SU-DHL-6 (cell line): ENCODE measurements at regions not wholly inside any gene's neighbourhood (a gene's known extent, or its start where the extent isn't known, plus 50 kb on each side); places are given as distances from the start of the nearest gene placed in this dataset.

ENCODE experiments used
- H2AFZ ChIP-seq: fragments of 200-600 bp; sonication (generic); 2 replicates; pipeline ENCODE4 v1.6.1; 2014; ENCODE audit warnings: low read depth, mild to moderate bottlenecking, moderate library complexity, mixed read lengths, antibody characterized with exemption, low read length; ENCODE audit not compliant: severe bottlenecking
- H3F3A ChIP-seq: fragments of 200-600 bp; shearing (Covaris generic); 2 replicates; pipeline ENCODE4 v1.6.0; 2016; ENCODE audit warnings: antibody characterized with exemption, mild to moderate bottlenecking; ENCODE audit not compliant: insufficient read depth
- H3K27ac ChIP-seq: fragments of 200-600 bp; sonication (generic); 2 replicates; pipeline ENCODE4 v1.5.1; 2016; ENCODE audit warnings: low read depth, mild to moderate bottlenecking, low read length, moderate library complexity, mixed read lengths
- H3K27me3 ChIP-seq: fragments of 200-600 bp; sonication (generic), shearing (Covaris generic); 2 replicates; pipeline ENCODE4 v1.6.0; 2014; ENCODE audit warnings: mild to moderate bottlenecking, low read length
- H3K36me3 ChIP-seq: fragments of 200-600 bp; sonication (generic); 2 replicates; pipeline ENCODE4 v1.6.1; 2014; ENCODE audit warnings: mild to moderate bottlenecking, low read length, mixed read lengths
- H3K4me2 ChIP-seq: fragments of 300-600, 200-600 bp; shearing (Covaris generic), sonication (generic); 2 replicates; pipeline ENCODE4 v1.6.0; 2014; ENCODE audit warnings: low read length, low read depth, mild to moderate bottlenecking; ENCODE audit not compliant: poor library complexity, severe bottlenecking
- H3K4me3 ChIP-seq: fragments of 200-600 bp; sonication (generic); 2 replicates; pipeline ENCODE4 v1.5.1; 2014; ENCODE audit warnings: antibody characterized with exemption, low read length, mild to moderate bottlenecking, mixed read lengths; ENCODE audit not compliant: insufficient read depth, poor library complexity, severe bottlenecking
- H3K79me2 ChIP-seq: fragments of 200-600 bp; sonication (generic); 2 replicates; pipeline ENCODE4 v1.6.1; 2014; ENCODE audit warnings: mild to moderate bottlenecking, low read length, moderate library complexity; ENCODE audit not compliant: insufficient read depth
- H3K9ac ChIP-seq: fragments of 200-600 bp; sonication (generic); 2 replicates; pipeline ENCODE4 v1.7.0; 2014; ENCODE audit warnings: mild to moderate bottlenecking, low read length
- H3K9me2 ChIP-seq: fragments of 200-600 bp; sonication (generic); replicated peaks from 2 replicates; pipeline ENCODE4 v1.6.1; 2014; ENCODE audit warnings: low read length; ENCODE audit not compliant: insufficient read depth
- H3K9me3 ChIP-seq: fragments of 200-600 bp; sonication (generic); 2 replicates; pipeline ENCODE4 v1.6.1; 2014; ENCODE audit warnings: low read length, mixed read lengths; ENCODE audit not compliant: insufficient read depth
- H4K20me1 ChIP-seq: fragments of 200-600 bp; sonication (generic); 2 replicates; pipeline ENCODE4 v1.6.1; 2014; ENCODE audit warnings: low read depth, mild to moderate bottlenecking, antibody characterized with exemption, low read length, moderate library complexity, mixed read lengths
- CTCF ChIP-seq: fragments of 200-600 bp; sonication (generic); IDR thresholded peaks from one replicate; pipeline ENCODE4 v1.5.1; 2017; ENCODE audit warnings: antibody characterized with exemption, mild to moderate bottlenecking, low read length, moderate library complexity; ENCODE audit not compliant: insufficient read depth, poor library complexity, severe bottlenecking
- EZH2phosphoT487 ChIP-seq: fragments of 200-600 bp; sonication (generic), shearing (Covaris generic); conservative IDR thresholded peaks from 2 replicates; pipeline ENCODE4 v1.6.1; 2018; ENCODE audit warnings: mild to moderate bottlenecking, antibody characterized with exemption, low read length, moderate library complexity, mixed read lengths

DNA sequence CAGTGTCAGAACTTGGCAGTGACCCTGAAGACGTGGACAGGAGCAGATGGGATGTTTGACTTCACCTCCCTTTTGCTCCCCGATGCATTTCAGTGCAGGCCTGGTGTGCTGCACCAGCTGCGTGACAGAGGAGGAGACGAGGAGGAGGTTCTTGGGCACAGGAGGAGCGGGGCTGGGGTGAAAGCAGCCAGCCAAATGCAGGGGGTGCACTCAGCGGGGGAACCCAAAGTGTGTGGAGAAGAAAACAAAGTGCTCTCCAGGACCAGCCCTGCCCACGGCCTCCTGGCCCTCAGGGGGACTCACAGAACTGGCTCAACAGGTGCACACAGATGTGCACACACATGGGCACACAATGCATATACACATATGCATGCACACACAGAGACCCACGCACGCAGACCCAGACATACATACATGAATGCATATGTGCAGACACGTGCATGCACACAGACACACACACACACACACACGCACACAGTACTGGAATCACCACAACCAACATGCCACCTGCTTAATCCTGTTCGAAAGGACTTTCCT, 91.7 kb upstream of the SFSWAP start:
- H2AFZ ChIP-seq = no peak overlapping the region
- no peaks in the 10 kb centered on the region for H3K9me3 ChIP-seq
- no peak overlapping the region for H3K27ac ChIP-seq
- no peak overlapping the region for H3K4me2 ChIP-seq
- no peaks in the 10 kb centered on the region for H4K20me1 ChIP-seq
- no peaks in the 10 kb centered on the region for H3K36me3 ChIP-seq
- TF ChIP-seq CTCF (no peak), EZH2phosphoT487 (no peak)
- H3K79me2 ChIP-seq = no peaks in the 10 kb centered on the region
- no peaks in the 10 kb centered on the region for H3F3A ChIP-seq
- H3K9me2 ChIP-seq = no peaks in the 10 kb centered on the region
- H3K27me3 ChIP-seq = no peaks in the 10 kb centered on the region
- H3K9ac ChIP-seq = no peak overlapping the region
- H3K4me3 ChIP-seq = no peak overlapping the region

DNA sequence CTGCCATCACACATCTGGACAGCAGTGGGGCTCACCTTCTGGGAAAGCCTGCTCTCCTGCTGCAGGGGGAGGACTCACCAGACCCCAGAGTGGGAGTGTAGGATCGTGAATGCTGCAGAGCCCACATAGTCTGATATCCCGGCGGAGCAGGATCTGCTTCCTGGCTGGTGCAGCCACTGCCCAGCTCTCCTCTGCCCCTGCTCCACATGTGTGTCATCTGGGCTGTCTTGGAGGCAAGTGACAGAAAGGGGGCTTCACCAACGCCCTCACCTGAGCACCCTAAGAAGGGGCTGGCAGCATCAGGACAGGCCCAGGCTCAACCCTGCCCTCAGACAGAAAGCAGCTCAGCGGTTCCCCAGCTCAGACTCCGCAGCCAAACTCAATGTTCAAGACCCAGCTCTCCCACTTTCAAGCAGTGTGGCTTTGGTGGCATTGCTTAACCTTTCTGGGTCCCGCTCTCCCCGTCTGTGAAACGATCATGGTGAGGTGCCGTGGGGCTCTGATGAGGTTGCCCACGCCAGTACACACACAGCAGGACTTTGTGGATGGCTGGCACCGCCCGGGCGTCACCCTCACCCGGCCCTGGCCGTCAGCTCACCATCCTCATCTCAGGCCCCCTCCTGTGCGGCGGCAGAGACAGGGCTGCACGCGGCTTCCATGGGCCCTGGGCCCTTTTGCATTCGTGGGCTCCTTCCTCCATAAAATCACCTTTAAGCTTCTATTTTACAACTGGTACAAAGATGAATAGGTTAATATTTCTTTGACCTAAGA, 91.0 kb upstream of the SFSWAP start:
- no peak overlapping the region for H3K9ac ChIP-seq

DNA sequence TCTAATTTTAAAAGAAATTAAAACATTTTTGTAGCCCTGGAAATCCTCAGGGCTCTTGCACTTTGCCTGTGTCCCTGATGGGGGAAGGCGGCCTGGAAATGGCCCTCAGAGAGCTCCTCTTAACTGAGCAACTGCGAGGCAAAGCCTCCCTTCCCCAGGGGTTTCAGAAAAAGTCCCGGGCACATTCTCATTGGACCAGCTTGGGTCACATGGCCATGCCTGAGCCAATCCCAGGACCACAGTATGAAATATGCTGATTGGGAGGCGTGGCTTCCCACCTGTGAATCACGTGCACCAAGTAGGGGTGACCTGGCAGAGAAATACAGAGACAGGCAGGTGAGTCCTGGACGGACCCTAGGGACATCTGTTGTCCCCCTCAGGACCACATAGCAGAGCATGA, 90.4 kb upstream of the SFSWAP start:
- Histone ChIP-seq H3F3A (no peaks in the 10 kb centered on the region), H3K4me3 (no peak overlapping the region), H2AFZ (no peak overlapping the region), H3K9me3 (no peaks in the 10 kb centered on the region), H3K36me3 (no peaks in the 10 kb centered on the region), H3K9ac (no peak overlapping the region), H4K20me1 (no peaks in the 10 kb centered on the region), H3K27me3 (no peaks in the 10 kb centered on the region), H3K27ac (no peak overlapping the region), H3K79me2 (no peaks in the 10 kb centered on the region), H3K9me2 (no peaks in the 10 kb centered on the region), H3K4me2 (no peak overlapping the region)
- TF ChIP-seq EZH2phosphoT487 = no peak
- no peak for TF ChIP-seq CTCF

More for the DNA sequence above, 91.0 kb upstream of the SFSWAP start:
- H3K27me3 ChIP-seq = no peaks in the 10 kb centered on the region
- no peak for TF ChIP-seq EZH2phosphoT487
- no peak for TF ChIP-seq CTCF
- H3K79me2 ChIP-seq = no peaks in the 10 kb centered on the region
- no peak overlapping the region for H3K27ac ChIP-seq
- no peaks in the 10 kb centered on the region for H3K9me3 ChIP-seq
- H2AFZ ChIP-seq = no peak overlapping the region
- H3K36me3 ChIP-seq = no peaks in the 10 kb centered on the region
- no peak overlapping the region for H3K4me2 ChIP-seq
- no peaks in the 10 kb centered on the region for H4K20me1 ChIP-seq
- H3K9me2 ChIP-seq = no peaks in the 10 kb centered on the region
- H3K4me3 ChIP-seq = no peak overlapping the region
- H3F3A ChIP-seq = no peaks in the 10 kb centered on the region
